Ascending aorta (tissue), 2 donors: ENCODE measurements at regions not wholly inside any gene's neighbourhood (a gene's known extent, or its start where the extent isn't known, plus 50 kb on each side); places are given as distances from the start of the nearest gene placed in this dataset.

ENCODE experiments used
- DNase-seq, 2 donors: peaks; one replicate each; pipeline ENCODE4 v3.0.0-alpha.2; 2019; ENCODE audit warnings: low spot score in 2 of 2
- H3K27ac ChIP-seq, 2 donors: fragments of 200-600 bp; sonication (generic); one replicate each; pipeline ENCODE4 v1.5.1; 2016 to 2017; ENCODE audit warnings: mild to moderate bottlenecking in 1 of 2
- H3K27me3 ChIP-seq: fragments of 200-600 bp; sonication (generic); one replicate; pipeline ENCODE4 v1.5.1; 2017
- H3K36me3 ChIP-seq, 2 donors: fragments of 200-600 bp; sonication (generic); one replicate each; pipeline ENCODE4 v1.5.1; 2016
- H3K4me1 ChIP-seq, 2 donors: fragments of 200-600 bp; sonication (generic); one replicate each; pipeline ENCODE4 v1.5.1; 2016 to 2017; ENCODE audit warnings: mild to moderate bottlenecking in 1 of 2
- H3K4me3 ChIP-seq, 2 donors: fragments of 200-600 bp; sonication (generic); one replicate each; pipeline ENCODE4 v1.5.1; 2016 to 2017; ENCODE audit warnings: mild to moderate bottlenecking in 1 of 2
- H3K9me3 ChIP-seq, 2 donors: fragments of 200-600 bp; sonication (generic); one replicate each; pipeline ENCODE4 v1.5.1; 2016
- CTCF ChIP-seq, 3 experiments: fragments of 200-600 bp in 2 of 3; fragments of 450-650 bp in 1 of 3; sonication (generic) in 2 of 3; IDR thresholded peaks; one replicate each; pipeline ENCODE4 v1.5.1; 2016 to 2019; ENCODE audit warnings: antibody characterized with exemption in 3 of 3, mild to moderate bottlenecking in 1 of 3, moderate library complexity in 1 of 3
- intact Hi-C: fragments of 100-400 bp; cut with DNase I; formaldehyde crosslinking; loops from one replicate; pipeline ENCODE4 v1.15.1; 2023

DNA sequence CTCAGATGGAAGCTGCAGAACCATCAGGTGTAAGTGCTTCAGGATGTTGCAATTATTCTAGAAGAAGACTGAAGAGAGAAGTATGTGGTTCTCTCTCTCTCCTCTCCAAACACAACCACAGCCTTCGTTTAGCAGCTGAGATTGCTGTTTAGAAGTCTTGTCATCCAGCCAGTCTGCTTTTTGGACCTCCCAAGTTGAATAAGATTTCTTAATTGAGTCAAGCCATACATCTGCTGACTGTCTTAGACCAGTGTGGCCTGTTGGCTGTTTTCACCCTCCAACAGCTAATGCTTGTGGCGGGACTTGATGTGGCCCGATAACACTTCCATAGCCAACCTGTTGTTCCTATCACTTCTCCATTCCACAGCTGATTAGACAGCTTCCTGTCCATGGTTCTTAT is 91.3 kb upstream of the TMEM17 start:
- intact Hi-C loops = no loop called here
- Histone ChIP-seq H3K9me3 (no peaks in the 10 kb centered on the region), H3K36me3 (no peaks in the 10 kb centered on the region), H3K4me3 (no peak overlapping the region), H3K27ac (no peak overlapping the region), H3K27me3 (no peaks in the 10 kb centered on the region), H3K4me1 (no peaks in the 10 kb centered on the region)
- no peak for DNase-seq
- no peak for TF ChIP-seq CTCF (IDR thresholded peaks at IDR 0.05)

- DNase-seq = no peak
- no peaks in the 10 kb centered on the region for H3K36me3 ChIP-seq
- no peak overlapping the region for H3K4me3 ChIP-seq
- intact Hi-C loops = no loop called here
- no peak overlapping the region for H3K27ac ChIP-seq
- no peaks in the 10 kb centered on the region for H3K27me3 ChIP-seq
- TF ChIP-seq CTCF (IDR thresholded peaks at IDR 0.05) = no peak
- no peaks in the 10 kb centered on the region for H3K9me3 ChIP-seq
- no peaks in the 10 kb centered on the region for H3K4me1 ChIP-seq
Observed at GRCh38 chr2:62596061-62596921, 90.3 kb upstream of the TMEM17 start.

- Histone ChIP-seq H3K4me1 (no peaks in the 10 kb centered on the region), H3K27ac (no peak overlapping the region), H3K4me3 (no peak overlapping the region), H3K36me3 (no peaks in the 10 kb centered on the region), H3K9me3 (no peaks in the 10 kb centered on the region), H3K27me3 (no peaks in the 10 kb centered on the region)
- no peak for DNase-seq
- TF ChIP-seq CTCF (IDR thresholded peaks at IDR 0.05) = no peak
- intact Hi-C loops = no loop called here
Observed at GRCh38 chr2:62595474-62595873, 89.5 kb upstream of the TMEM17 start.

DNA sequence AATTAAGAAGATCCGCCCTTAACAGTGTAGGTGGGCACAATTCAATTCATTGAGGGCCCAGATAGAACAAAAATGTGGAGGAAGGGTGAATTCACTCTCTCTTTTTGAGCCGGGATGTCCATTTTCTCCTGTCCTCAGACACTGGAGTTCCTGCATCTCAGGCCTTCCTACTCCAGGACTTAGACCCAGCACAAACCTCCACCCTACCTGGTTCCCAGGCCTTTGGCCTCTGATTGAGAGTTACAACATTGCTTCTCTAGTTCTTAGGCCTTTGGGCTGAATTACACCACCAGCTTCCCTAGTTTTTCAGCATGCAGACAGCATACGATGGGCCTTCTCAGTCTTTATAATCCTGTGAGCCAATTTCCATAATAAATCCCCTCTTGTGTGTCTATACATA is 87.8 kb upstream of the TMEM17 start:
- Histone ChIP-seq H3K27ac (no peak overlapping the region), H3K4me3 (no peak overlapping the region), H3K36me3 (no peaks in the 10 kb centered on the region), H3K9me3 (no peaks in the 10 kb centered on the region), H3K27me3 (no peaks in the 10 kb centered on the region), H3K4me1 (no peaks in the 10 kb centered on the region)
- no peak for DNase-seq
- TF ChIP-seq CTCF (IDR thresholded peaks at IDR 0.05) = no peak
- intact Hi-C loops = no loop called here

DNA sequence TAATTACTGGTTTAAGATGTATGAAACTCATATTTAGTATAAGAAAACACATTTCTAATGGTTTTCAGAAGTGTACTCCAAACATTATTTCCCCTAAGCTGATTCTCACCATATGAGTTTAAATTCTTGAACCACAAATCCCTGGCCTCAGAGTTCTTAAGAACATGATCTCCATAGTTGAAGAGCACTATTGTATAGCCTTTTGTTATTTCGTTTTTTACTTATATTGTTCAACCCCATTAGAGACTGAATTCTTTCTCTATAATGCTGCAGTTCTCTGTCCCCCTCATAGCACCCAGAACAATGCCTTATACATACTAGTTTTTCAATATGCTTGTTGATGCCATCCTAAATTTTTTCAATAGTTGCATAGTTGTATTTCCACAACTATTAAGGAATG is 85.5 kb upstream of the TMEM17 start:
- Histone ChIP-seq H3K4me1 (no peaks in the 10 kb centered on the region), H3K4me3 (no peak overlapping the region), H3K9me3 (no peaks in the 10 kb centered on the region), H3K36me3 (no peaks in the 10 kb centered on the region), H3K27me3 (no peaks in the 10 kb centered on the region), H3K27ac (no peak overlapping the region)
- intact Hi-C loops = no loop called here
- DNase-seq = no peak
- no peak for TF ChIP-seq CTCF (IDR thresholded peaks at IDR 0.05)
